GM04504 (cell line): ENCODE measurements at regions not wholly inside any gene's neighbourhood (a gene's known extent, or its start where the extent isn't known, plus 50 kb on each side); places are given as distances from the start of the nearest gene placed in this dataset.
"Not testable (repeated sequence)": the region's sequence is repeated elsewhere in the genome, so short reads cannot be mapped to it uniquely, and the experiment has no call there.

ENCODE experiments used
- DNase-seq: peaks from one replicate; pipeline ENCODE4 v3.0.0-alpha.2; 2012; ENCODE audit warnings: low read depth

DNA sequence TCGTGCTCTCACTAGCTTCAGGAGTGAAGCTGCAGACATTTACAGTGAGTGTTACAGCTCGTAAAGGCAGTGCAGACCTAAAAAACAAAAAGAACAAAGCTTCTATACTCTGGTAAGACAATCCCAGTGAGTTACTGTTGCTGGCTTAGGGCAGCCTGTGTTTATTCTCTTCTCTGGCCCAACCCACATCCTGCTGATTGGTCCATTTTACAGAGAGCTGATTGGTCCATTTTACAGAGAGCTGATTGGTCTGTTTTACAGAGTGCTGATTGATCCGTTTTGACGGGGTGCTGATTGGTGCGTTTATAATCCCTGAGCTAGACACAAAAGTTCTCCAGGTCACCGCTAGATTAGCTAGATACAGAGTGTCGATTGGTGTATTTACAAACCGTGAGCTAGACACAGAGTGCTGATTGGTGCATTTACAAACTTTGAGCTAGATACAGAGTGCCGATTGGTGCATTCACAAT is 158.0 kb downstream of the KLRB1 start:
- DNase-seq = not testable (repeated sequence)

DNA sequence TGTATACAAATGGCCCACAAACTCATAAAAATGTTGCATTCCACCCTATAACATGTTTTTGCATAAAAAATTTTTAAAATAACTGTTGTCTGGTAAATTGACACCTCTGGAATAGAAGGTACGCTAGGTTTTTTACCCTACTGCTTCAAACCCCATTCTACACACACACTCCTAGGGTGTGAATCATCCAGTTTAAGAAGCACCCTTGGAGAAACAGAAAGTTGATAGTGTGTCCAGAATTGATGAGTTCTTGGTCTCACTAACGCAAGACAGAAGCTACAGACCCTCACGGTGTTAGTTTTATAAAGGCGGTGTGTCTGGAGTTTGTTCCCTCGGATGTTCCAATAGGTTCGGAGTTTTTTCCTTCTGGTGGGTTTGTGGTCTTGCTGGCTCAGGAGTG is 158.5 kb downstream of the KLRB1 start:
- no peak for DNase-seq

DNA sequence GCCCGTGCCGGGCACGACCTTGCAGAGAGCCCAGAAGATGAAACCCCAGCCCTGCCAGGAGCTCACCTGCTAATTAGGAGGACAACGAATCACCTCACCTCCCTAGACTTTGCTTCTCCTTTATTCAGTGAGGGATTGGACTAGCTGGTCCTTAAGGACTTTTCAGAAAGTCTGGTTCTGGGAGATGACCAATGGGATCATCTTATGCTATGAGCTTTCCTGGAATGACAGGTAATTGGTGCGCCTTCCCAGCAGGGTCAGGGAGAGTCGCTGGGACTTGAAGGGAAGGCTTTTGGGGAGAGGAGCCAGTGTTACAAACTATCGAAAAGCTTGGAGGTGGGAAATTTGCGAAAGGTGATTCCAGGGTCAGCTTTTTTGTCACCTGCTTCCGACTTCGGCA is 159.1 kb downstream of the KLRB1 start:
- DNase-seq = not testable (repeated sequence)

DNA sequence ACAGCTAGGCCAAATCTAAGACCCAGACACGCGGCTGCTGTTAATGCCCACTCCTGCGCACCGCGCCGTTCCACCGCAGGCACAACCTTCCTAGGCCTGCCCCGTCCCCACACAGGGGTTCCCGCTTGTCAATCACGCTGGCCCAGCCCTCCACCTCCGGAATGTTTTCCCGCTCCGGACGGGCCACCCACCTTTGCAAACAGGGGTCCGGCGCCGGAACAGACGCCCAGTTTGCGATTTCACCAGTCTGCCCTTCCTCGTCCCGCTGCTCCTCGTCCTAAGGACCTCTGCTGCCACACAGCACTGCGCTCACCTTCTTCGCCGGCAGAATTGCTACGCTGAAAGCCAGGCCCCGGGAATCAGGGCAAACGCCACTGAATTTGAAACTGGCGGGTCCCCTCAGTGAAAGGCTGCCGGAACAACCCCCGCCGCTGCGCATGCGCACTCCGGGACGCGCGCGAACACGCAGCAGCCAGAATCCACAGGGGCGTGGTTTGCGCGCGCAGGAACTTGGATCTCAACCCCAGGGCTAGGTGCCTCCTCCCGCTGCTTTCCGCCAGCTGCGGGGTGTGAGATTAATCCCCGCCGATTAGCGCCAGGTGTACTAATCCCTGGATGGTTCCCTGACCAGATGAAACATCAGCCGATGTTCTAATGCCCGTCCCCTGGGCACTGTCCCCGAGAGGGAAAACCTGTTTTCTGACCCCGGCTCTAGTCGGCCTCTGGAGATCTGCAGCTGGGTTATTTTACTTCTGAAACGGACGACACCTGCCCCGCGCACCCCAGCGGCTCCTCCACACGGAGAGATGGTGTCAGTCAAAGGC is 159.7 kb downstream of the KLRB1 start:
- peak; percentile 45 for DNase-seq

DNA sequence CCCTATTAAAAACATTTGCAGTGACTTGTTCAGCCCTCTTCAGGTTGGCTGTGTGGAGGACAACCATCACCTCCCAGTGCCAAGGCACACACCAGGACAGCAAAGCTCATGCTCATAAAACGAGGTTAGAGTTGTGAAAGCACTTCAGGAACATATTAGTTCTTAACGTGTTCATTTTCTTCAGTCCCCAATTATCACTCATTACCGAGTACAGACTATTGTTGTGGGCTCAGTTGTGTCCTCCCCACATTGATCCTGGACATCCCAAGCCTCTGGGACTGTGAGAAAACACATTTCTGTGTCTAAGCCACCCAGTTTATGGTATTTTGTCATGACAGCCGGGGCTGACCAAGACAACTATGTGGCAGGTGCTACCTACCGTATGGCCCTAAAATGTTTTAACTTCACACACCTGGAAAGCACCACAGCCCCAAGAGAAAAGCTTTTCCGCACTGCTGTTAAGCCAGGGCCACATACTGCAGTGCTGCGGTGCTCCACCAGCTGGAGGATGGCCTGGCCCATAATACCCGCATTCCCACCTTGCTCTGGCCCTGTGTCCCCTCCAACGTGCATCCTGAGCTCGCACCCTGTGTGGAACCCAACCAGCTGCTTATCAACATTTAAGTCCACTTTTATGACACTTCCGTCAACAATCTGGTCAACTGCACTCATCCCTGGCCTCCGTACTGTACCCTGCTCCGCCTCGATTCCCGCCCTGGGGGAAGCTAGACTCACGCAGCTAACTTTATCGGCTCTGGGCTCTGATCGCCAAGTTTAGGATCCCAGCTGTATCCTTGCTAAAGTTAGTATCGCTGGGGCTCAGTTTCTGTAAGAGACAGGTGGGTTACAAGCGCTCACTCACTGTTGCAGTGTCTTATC is 160.6 kb downstream of the KLRB1 start:
- not testable (repeated sequence) for DNase-seq

DNA sequence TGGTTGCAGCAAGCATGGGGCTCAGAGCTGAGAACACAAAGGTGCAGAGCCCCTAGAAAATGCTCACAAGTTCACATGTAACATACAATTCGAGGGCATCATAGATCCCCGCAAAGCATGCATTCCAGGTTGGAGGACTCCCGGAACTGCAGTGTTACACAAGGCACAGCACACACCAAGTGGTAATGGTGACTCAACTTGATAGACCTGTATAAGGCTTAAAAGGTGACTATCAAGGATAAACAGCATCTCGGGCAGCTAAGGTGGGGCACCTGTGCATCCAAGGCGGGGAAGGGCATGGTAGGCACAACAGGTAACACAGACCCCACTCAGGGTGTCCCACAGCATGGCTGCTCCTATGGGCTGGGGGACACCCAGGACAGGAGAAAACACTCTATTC is 167.3 kb downstream of the KLRB1 start:
- not testable (repeated sequence) for DNase-seq

DNA sequence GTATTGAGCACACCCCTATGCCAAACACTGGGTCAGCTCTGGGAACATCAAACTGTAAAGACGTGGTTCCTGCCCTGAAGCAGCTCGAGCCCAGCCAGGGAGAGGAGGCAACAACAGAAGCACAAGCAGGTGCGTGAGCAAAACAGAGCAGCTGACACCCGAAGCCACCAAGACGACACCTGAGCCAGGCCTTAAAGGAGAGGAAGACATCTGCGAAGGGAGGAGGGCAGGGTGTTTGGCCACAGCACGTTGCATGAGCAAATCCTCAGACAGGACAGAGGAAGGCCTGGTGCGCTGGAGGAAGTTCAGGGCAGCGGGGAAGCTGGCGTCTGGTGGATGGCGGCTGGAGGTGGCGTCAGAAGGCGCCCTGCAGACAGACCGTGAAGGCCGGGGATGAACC is 172.0 kb downstream of the KLRB1 start:
- not testable (repeated sequence) for DNase-seq

DNA sequence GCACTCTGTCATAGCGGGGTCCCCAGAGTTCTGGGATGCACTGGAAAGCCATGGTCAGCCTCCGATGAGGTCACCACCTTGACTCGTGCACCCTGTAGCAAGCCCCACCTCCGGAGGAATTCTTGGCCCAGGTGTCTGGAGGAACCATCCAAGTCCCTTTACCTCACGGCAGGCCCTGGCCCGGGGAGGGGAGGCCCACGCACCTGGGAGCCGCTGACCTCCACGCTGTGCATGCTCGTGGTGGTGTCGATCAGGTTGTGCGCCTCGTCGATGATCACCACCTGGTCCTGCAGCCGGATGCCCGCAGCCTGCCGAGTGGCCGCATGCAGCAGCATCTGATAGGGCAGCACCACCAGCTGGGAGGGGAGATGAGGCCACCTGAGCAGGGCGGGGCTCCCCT is 177.3 kb downstream of the KLRB1 start:
- DNase-seq = not testable (repeated sequence)

DNA sequence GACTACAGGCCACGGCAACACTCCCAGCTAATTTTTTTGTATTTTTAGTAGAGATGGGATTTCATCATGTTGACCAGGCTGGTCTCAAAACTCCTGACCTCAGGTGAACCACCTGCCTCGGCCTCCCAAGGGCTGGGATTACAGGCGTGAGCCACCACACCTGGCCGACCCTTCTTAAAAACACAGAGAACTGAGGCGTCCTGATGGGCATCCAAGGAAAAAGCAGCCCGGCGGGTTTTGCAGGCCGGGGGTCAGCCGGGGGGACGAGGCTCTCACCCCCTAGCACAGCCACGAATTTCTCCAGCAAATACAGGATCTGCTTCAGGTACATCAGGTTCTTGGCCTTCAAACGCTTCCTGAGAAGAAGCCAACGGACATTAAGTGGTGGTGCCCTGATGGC is 178.9 kb downstream of the KLRB1 start:
- not testable (repeated sequence) for DNase-seq

DNA sequence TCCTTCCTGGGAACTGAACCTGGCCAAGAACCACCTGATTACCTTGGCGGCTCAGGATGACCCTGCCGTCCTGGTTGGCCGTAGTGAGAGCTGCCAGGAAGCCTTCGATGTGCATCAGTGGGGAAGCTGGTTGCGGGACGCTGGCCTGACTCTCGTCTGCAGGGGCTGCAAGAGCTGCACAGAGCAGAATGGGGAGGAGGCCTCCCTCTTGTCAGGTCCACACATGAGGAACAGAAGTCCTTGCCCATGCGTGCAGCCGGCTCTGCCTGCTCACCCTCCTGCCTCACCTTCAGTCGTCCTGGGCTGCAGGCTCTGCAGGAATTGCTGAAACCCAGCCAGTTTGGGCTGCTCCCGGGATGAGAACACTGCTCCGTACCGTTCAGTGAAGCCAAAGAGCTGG is 182.3 kb downstream of the KLRB1 start:
- not testable (repeated sequence) for DNase-seq

DNA sequence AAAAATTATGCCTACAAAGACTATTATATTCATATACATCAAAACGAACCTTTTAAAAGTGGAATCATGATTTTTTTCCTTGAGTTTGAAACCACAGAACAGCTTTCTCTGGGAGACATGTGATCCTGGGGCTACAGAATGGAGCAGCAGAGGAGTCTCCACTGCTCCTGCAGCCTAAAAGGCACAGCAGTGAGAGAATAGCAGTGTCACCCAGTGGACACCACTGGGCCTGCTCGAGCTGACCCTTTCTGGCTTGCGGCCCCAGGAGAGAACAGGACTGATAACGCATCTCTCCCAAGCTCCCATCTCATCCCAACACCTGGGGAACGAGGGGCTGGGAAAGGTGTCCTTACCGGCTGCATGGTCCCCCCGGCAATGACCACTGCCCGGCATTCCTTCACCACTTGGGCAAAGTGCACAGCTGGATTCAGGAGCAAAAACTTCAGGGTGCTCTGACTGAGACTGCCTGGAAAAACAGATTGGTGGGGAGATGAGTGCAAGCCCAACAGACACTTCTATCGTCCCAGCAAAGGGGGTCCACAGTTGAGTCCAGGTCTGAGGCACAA is 183.5 kb downstream of the KLRB1 start:
- DNase-seq = not testable (repeated sequence)

DNA sequence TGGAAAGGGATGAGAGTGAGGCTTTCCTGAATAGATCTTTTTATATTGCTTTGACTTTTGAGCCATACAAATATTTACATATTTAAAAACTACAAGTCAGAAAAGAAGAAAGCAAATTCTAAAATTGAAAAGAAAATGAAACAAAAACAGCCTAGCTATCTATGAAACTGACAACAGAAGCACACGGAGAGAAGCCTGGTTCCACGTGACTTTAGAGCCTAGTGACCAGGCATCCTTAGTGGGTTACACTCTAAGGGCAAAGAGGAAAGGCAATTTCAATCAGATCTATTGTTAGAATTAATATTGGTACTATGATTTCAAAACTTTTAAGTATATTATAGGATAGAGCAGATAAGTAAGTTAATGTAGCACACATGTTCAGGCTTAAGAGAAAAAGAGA is 185.0 kb downstream of the KLRB1 start:
- DNase-seq = not testable (repeated sequence)

DNA sequence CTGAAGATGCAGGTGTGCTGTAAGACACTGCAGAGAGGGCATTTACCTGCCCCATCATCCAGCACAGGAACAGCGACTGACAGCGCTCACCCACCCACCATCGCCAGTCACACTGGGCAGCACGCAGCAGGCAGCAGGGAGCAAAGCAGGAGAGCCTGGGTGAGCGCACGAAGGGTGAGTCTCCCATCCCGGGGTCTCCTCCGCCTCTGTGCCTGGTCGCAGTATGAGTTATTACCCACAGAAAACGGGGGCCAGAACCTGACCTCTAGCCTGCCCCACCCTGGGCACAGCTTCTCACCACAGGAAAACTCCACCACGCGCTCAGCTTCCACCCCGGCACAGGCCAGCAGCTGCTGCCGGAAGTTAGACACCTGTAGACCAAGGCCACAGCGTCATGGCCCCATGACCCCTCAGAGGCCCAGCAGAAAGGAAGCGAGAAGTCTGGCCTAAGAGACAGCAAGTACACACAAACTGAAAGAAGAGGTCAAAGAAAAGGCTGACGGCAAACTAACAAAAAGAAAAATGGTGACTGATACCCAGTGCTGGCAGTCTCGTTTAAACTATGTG is 186.1 kb downstream of the KLRB1 start:
- not testable (repeated sequence) for DNase-seq

DNA sequence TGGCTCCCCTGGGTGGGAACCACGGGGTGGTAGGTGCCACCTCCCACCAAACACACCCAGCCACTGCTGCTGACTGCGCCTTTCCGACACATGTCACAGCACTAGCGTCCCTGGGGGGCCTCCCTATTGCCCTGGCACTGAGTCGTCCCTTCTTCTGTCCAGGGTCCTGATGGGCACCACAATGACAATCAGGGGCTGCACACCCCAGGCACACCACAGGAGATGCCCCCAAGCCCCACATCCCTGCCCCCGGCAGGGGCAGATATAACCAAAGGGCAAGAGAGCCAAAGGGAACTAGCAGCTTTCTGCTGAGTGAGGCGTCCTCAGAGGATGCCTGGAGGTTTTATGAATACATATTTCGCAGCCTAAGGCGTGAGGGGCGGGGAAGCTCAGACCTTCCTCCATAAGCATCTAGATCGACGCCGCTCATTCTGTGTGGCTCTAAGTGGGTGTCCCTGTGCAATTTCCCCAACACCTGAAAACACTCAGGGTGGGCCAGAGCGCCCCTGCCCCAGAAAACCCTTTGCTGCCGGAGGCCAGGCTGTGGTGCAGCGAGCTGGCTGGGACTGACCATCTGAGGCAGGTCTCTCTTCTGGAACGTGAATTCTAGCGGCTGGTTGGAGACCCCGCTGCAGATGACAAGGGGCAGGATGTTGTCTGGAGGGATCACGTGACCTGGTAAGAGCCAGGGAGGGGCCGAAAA is 186.7 kb downstream of the KLRB1 start:
- not testable (repeated sequence) for DNase-seq

DNA sequence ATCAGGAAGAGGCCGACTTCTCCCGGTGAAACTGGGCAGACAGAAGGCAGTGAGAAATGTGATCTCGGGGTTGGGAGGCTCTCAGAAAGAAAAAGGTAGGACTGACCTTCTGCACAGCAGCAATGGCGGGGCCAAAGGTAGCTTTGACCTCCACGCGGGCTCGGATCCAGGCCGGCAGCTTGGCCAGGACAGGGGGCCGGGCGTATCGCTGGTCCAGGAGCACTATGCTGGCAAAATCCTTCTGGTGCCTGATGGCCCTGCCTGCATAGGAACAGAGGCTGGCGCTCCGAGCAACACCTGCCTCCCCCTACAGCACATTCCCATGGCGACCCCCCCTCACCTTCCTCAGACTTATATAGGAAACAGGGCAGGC is 189.1 kb downstream of the KLRB1 start:
- not testable (repeated sequence) for DNase-seq

DNA sequence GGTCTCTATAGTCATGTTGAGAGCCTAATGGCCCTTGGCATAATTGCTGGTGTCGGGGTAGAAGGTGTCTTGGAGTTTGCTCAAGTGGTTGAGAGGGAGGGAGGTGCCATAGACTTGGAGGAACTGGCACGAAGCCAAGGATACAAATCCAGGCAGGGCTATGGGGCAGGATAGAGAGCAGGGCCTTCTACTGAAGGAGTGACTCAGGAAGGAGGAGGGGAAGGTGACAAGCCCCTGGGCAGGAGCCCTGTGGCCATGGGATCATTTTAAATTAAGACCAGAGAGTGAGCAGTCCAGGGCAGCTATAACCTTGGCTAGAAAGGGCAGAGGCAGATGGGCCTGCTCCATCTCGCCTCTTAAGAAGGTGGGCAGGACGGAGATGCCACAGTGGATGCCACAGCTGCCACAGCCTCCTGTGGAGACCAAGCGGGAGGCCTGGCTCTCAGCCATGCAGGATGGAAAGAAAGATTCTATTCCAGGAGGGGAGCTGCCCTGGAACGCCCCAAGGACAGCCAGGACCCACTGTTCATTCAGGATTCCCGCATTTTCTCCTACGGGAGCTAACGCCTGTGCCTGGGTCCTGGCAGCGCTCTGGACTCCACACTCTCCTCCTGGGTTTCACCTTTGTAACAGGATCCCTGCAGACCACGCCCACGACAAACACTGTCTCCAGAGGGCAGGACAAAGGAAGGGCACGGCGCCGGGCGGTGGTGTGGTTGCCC is 189.6 kb downstream of the KLRB1 start:
- DNase-seq = not testable (repeated sequence)

DNA sequence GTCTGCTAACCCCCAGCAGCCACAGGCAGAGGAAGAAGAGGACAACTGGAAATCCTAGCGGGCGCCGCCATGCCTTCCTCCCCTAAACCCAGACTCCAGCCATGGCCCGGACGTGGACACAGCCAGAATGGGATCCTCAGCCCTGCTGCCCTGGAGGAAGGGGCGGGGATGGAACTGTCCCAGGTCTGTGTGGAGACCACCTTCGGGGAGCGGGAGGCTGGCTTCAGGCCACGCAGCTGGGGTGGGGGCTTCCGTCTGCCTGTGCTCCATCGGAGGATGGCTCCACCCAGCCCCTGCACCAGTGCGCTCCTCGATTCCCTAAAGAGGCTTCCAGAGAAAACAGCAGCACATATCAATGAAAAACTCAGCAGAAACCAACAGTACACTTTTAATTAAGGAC is 190.4 kb downstream of the KLRB1 start:
- not testable (repeated sequence) for DNase-seq

DNA sequence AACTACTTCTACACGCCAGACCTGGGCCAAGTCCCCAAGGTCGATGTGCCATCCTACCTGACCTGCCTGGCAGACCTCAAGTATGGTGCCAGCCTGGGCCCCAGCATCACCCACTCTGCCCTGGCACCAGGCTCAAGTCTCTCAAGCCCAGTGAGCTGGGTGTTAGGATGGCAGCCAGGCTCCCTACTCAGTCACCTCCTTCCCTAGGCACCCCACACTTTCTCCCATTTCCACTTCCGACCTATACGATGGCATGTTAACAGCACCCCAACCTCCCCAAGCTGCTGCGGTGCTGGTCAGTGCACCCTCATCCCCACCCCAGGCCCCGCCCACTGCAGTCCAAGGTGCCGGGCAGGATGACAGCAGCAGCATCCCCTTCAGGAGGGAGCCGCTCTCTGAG is 191.4 kb downstream of the KLRB1 start:
- DNase-seq = not testable (repeated sequence)

DNA sequence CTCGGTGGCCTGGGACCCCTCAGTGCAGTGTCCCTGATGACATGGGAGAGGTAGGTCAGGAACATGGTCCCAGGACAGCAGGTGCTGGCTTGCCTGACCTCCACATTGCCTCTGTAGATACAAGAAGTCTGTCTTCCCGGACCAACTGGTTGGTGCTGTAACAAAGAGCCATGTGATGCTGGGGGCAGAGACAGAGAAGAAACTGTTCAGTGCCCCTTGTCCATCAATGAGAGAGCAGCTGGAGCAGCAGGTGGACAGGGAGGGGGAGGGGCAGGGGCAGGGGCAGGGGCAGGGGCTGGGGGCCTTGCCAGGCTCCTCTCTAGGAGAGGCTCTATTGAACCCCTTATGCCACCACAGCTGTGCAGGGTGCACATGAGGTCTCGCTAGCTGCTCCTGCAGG is 191.8 kb downstream of the KLRB1 start:
- not testable (repeated sequence) for DNase-seq

DNA sequence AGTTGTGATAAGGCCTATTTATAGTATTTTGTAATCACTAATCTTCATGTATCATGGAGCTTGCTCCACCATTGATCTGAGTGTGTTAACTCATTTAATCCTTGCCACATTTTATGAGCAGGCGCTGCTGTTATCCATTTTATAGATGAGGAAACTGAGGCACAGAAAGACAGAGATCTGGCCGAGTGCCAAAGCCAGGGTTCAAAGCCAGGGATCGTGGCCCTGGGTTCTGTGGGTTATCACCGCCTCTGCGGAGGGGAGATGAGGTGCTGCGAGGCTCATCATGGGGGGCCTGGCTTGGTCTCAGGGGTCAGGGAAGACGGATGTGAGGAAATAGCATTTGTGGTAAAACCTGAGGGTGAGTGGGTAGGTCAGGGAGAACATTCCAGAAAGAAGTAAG is 193.9 kb downstream of the KLRB1 start:
- not testable (repeated sequence) for DNase-seq

DNA sequence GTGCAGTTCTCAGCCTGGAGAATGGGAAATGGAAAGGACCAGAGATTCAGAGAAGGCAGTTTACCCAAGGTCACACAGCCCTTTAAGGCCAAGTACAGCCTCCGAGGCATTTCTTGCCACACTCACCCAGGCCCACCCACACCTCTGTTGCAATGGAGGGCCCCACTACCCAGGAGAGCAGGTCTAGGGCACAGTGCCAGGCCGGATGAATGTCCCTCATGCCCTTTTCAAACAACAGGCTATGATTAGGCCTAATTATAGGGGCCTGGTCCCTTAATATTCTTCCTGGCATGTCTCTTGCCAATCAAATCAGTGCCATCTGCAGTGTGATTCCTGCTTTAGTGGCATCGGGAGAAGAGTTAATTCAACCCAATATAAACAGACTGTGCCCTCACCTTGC is 195.3 kb downstream of the KLRB1 start:
- not testable (repeated sequence) for DNase-seq
